Hepatocyte (in vitro differentiated cells): ENCODE measurements at regions not wholly inside any gene's neighbourhood (a gene's known extent, or its start where the extent isn't known, plus 50 kb on each side); places are given as distances from the start of the nearest gene placed in this dataset.

ENCODE experiments used
- CTCF ChIP-seq: fragments of 200-600 bp; sonication (generic); IDR thresholded peaks from 2 replicates; pipeline ENCODE4 v1.5.1; 2016; ENCODE audit warnings: antibody characterized with exemption, mild to moderate bottlenecking; ENCODE audit not compliant: poor library complexity
- EZH2 ChIP-seq: fragments of 200-600 bp; sonication (generic); IDR thresholded peaks from 2 replicates; pipeline ENCODE4 v1.6.1; 2016; ENCODE audit warnings: antibody characterized with exemption, mild to moderate bottlenecking, borderline replicate concordance
- EZH2phosphoT487 ChIP-seq: fragments of 200-600 bp; sonication (generic); IDR thresholded peaks from one replicate; pipeline ENCODE4 v1.6.1; 2018; ENCODE audit warnings: antibody characterized with exemption, mild to moderate bottlenecking, low read depth, moderate library complexity; ENCODE audit not compliant: unreplicated experiment, severe bottlenecking

- no peak for TF ChIP-seq CTCF
- TF ChIP-seq EZH2, result no peak
- TF ChIP-seq EZH2phosphoT487, result no peak
Observed at GRCh38 chrX:63282828-63283227, 68.3 kb downstream of the SPIN4 start.
